Gastroesophageal sphincter (tissue), 4 donors: ENCODE measurements at regions not wholly inside any gene's neighbourhood (a gene's known extent, or its start where the extent isn't known, plus 50 kb on each side); places are given as distances from the start of the nearest gene placed in this dataset.
A peak's percentile ranks its signal among the peaks of the same experiment; 100 is the strongest.
"Not testable (repeated sequence)": the region's sequence is repeated elsewhere in the genome, so short reads cannot be mapped to it uniquely, and the experiment has no call there.

Experiments
- ATAC-seq: fragments of 150-250 bp; one replicate; pipeline ENCODE4 v1.9.1; 2016; ENCODE audit warnings: mild to moderate bottlenecking, moderate library complexity
- H3K27ac ChIP-seq, 4 donors: fragments of 200-600 bp; sonication (generic) in 3 of 4; 1 replicate in 3 of 4; 2 replicates in 1 of 4; pipeline ENCODE4 v1.5.1; 2016 to 2019
- H3K27me3 ChIP-seq: fragments of 200-600 bp; sonication (generic); one replicate; pipeline ENCODE4 v1.5.1; 2019
- H3K36me3 ChIP-seq, 2 donors: fragments of 200-600 bp; sonication (generic); one replicate each; pipeline ENCODE4 v1.5.1; 2019; ENCODE audit warnings: control low read depth in 1 of 2
- H3K4me1 ChIP-seq, 3 donors: fragments of 200-600 bp; sonication (generic); 1 replicate in 2 of 3; 2 replicates in 1 of 3; pipeline ENCODE4 v1.5.1; 2016 to 2019; ENCODE audit warnings: control low read depth in 2 of 3
- H3K4me3 ChIP-seq, 2 donors: fragments of 200-600 bp; sonication (generic); one replicate each; pipeline ENCODE4 v1.5.1; 2019; ENCODE audit warnings: mild to moderate bottlenecking in 1 of 2, moderate library complexity in 1 of 2
- H3K9me3 ChIP-seq, 3 donors: fragments of 200-600 bp; sonication (generic); one replicate each; pipeline ENCODE4 v1.5.1; 2017 to 2019; ENCODE audit warnings: control low read depth in 2 of 3
- CTCF ChIP-seq, 4 experiments: fragments of 200-600 bp in 2 of 4; fragments of 450-650 bp in 2 of 4; sonication (generic) in 1 of 4; IDR thresholded peaks; one replicate each; pipeline ENCODE4 v1.5.1; 2017 to 2019; ENCODE audit warnings: antibody characterized with exemption in 4 of 4, mild to moderate bottlenecking in 2 of 4, moderate library complexity in 2 of 4
- EP300 ChIP-seq: sonication (generic); formaldehyde crosslinking; IDR thresholded peaks from one replicate; pipeline ENCODE4 v1.6.1; 2017; ENCODE audit warnings: antibody characterized with exemption, mild to moderate bottlenecking
- POLR2A ChIP-seq, 2 donors: fragments of 450-650 bp; IDR thresholded peaks; one replicate each; pipeline ENCODE4 v1.6.1; 2017; ENCODE audit warnings: antibody characterized with exemption in 2 of 2, mild to moderate bottlenecking in 2 of 2, moderate library complexity in 1 of 2
- POLR2AphosphoS5 ChIP-seq: sonication (generic); formaldehyde crosslinking; IDR thresholded peaks from one replicate; pipeline ENCODE4 v1.6.1; 2017; ENCODE audit warnings: antibody characterized with exemption
- WGBS, 2 donors: methylation state at CpG; one replicate each; pipeline ENCODE4 v1.1.5; 2018; ENCODE audit warnings: low coverage in 1 of 2; 5-methylcytosine and 5-hydroxymethylcytosine counted together

DNA sequence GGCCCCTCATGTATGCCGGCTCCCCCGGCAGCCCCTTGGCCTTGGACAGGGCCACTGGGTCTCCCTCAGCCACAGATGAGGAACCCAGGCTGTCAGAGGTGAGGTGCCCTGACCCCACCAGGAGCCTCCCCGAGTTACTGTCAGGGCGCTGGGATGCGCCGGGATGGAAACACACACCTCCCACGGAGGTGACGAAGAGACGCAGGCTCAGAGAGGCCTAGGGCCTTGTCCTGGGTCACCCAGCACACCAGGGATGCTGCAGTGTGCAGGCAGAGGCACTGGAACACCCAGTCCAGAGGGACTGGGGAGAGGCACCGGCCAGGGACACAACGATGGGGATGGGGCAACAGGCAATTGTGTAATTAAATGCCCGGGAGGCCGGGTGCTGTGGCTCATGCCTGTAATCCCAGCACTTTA lies 81.2 kb upstream of the PRR5 start:
- H3K9me3 ChIP-seq = no peaks in the 10 kb centered on the region
- no peak for TF ChIP-seq POLR2AphosphoS5
- no peak for TF ChIP-seq POLR2A (IDR thresholded peaks at IDR 0.05)
- no peak for TF ChIP-seq CTCF (IDR thresholded peaks at IDR 0.05)
- no peak for TF ChIP-seq EP300
- WGBS, 2 donors = 53% methylated on average over 2 of the region's 13 CpGs; no CpG with 5 or more reads in 1 of the 2 donors
- H3K4me1 ChIP-seq = peaks cover 0 to 13% (median 0%) of the 10 kb centered on the region in 3 donors
- H3K36me3 ChIP-seq = no peaks in the 10 kb centered on the region
- H3K27ac ChIP-seq = peak overlapping the region in 2 of 4 donors; percentile 21 to 26
- ATAC-seq = no peak
- H3K27me3 ChIP-seq = peaks cover 49% of the 10 kb centered on the region
- no peak overlapping the region for H3K4me3 ChIP-seq

DNA sequence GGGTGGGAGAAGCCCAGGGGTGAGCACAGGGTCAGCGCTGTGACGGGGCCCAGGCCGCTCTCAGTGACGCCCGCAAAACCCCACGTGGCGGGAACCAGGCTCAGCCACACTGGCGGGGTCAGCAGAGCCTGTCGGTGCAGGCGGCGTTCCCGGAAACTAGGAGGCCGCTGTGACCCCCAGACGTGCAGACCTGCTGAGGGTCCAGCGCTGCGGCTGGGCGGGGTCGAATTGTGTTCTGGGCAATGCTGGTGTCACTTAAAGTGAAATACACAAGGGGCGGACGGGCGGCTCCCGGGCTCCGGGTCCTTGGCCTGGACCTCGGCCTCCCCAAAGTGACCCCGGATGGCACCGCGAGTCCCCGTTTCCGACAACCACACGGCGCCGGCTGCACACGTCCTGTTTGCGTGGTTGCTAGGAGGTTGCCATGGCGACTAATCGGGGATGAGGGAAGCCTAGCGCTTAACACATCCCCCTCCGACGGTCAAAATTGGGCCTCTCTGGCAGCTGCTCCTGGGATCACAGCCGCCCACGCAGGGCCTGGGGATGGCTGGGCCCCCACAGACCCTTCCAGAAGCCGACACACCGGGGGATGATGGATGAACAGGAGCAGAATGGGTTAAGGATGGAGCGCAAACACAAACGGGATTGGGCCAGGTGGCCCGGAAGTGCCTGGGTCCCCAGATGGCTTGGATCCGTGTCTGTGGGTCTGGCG lies 81.7 kb upstream of the PRR5 start:
- H3K4me3 ChIP-seq = no peak overlapping the region
- H3K9me3 ChIP-seq = no peaks in the 10 kb centered on the region
- TF ChIP-seq POLR2A (IDR thresholded peaks at IDR 0.05) (no peak), CTCF (IDR thresholded peaks at IDR 0.05) (no peak), EP300 (no peak), POLR2AphosphoS5 (no peak)
- peak overlapping the region in 3 of 4 donors; percentile 21 to 47 (median 26) for H3K27ac ChIP-seq
- WGBS, 2 donors = no CpG with 5 or more reads among the region's 48 CpGs
- ATAC-seq = peak; percentile 66
- no peaks in the 10 kb centered on the region for H3K36me3 ChIP-seq
- peaks cover 44% of the 10 kb centered on the region for H3K27me3 ChIP-seq
- peaks cover 0 to 12% (median 0%) of the 10 kb centered on the region in 3 donors for H3K4me1 ChIP-seq

DNA sequence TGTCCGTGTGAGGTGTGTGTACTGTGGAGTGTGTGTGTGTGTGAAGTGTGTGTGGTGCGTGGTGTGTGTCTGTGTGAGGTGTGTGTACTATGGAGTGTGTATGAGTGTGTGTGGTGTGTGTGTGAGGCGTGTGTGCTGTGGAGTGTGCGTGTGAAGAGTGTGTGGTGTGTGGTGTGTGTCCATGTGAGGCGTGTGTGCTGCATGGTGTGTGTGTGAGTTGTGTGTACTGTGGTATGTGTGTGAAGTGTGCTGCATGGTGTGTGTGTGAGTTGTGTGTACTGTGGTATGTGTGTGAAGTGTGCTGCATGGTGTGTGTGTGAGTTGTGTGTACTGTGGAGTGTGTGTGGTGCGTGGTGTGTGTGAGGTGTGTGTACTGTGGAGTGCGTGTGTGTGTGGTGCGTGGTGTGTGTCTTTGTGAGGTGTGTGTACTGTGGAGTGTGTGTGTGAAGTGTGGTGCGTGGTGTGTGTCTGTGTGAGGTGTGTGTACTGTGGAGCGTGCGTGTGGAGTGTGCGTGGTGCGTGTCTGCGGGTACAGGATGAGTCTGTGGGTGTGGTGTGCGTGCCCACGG lies 82.4 kb upstream of the PRR5 start:
- Histone ChIP-seq H3K4me1 (peaks cover 0 to 12% (median 0%) of the 10 kb centered on the region in 3 donors), H3K27me3 (peaks cover 44% of the 10 kb centered on the region), H3K27ac (peak overlapping the region in 2 of 4 donors; percentile 26 to 47)
- not testable (repeated sequence) for H3K9me3 ChIP-seq, H3K36me3 ChIP-seq, ATAC-seq, H3K4me3 ChIP-seq
- 59 to 69% methylated on average over 9 to 11 of the region's 16 CpGs for WGBS, 2 donors

DNA sequence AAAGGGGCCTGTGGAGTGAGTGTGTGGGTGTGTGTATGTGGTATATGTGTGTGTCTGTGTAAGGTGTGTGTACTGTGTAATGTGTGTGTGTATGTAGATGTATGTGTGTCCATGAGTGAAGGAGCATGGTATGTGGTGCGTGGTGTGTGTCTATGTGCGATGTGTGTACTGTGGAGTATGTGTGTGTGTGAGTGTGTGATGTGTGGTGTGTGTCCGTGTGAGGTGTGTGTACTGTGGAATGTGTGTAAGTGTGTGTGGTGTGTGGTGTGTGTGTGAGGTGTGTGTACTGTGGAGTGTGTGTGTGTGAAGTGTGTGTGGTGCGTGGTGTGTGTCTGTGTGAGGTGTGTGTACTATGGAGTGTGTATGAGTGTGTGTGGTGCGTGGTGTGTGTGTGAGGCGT lies 83.1 kb upstream of the PRR5 start:
- peaks cover 0 to 14% (median 0%) of the 10 kb centered on the region in 3 donors for H3K9me3 ChIP-seq
- H3K27me3 ChIP-seq = peaks cover 44% of the 10 kb centered on the region
- ATAC-seq, H3K27ac ChIP-seq, H3K4me3 ChIP-seq, H3K36me3 ChIP-seq: not testable (repeated sequence)
- 84 to 93% methylated on average over 6 of the region's 6 CpGs for WGBS, 2 donors
- H3K4me1 ChIP-seq = peaks cover 0 to 12% (median 0%) of the 10 kb centered on the region in 3 donors

DNA sequence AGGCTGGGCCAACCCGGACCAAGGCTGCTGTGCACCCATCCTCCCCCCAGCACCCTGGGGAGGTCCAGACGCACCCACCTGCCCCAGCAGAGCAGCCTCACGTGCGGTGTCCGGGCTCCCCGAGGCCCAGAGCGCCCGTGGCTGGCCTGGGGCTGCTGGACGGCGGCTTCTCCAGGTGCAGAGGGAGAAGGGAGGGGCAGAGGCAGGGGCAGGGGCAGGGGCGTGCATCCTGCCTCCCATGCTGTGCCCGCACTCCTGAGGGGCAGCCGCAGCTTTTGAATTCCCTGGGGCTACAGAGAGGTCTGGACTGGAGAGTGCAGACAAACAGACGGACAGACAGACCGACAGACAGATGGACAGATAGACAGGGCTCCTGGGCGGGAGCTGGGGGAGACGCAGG lies 83.6 kb upstream of the PRR5 start:
- peaks cover 44% of the 10 kb centered on the region for H3K27me3 ChIP-seq

More for the DNA sequence above, 83.6 kb upstream of the PRR5 start:
- WGBS, 2 donors = 40% methylated on average over 2 of the region's 17 CpGs; no CpG with 5 or more reads in 1 of the 2 donors
- ATAC-seq = no peak
- Histone ChIP-seq H3K4me3 (no peak overlapping the region), H3K36me3 (no peaks in the 10 kb centered on the region), H3K27ac (no peak overlapping the region), H3K9me3 (peaks cover 0 to 19% (median 0%) of the 10 kb centered on the region in 3 donors), H3K4me1 (peaks cover 0 to 12% (median 0%) of the 10 kb centered on the region in 3 donors)
- TF ChIP-seq EP300 = no peak
- TF ChIP-seq CTCF (IDR thresholded peaks at IDR 0.05) = no peak
- TF ChIP-seq POLR2A (IDR thresholded peaks at IDR 0.05) = no peak
- no peak for TF ChIP-seq POLR2AphosphoS5
